ENCODE measurements at regions not wholly inside any gene's neighbourhood (a gene's known extent, or its start where the extent isn't known, plus 50 kb on each side); places are given as distances from the start of the nearest gene placed in this dataset.

DNA sequence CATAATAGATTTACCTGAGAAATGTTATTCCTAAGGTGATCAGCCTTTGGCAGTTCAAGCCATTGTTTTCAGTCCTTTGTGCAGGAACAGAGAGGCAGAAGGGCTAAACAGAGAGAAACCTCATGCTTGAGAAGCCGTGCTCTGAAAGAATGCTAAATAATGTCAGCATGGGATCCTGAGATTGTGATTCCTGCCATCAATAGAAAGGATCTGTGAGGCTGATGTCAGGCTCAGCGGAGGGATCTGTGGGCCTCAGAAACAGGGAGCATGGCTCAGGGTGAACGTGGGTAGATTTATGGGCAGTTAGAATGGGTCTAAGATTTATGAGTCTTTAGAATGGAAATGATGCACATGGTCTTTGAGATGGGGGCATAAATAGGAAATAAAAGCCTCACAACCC is 439.2 kb upstream of the IGFBP3 start:
- H3K4me3 ChIP-seq = no peak overlapping the region
- H3K9me3 ChIP-seq (ENCODE audit: low read depth, low read length) = no peaks in the 10 kb centered on the region
- TF ChIP-seq EZH2 (IDR thresholded peaks at IDR 0.05) (no peak), POLR2AphosphoS5 (IDR thresholded peaks at IDR 0.05; ENCODE audit: borderline replicate concordance, low read depth, low read length) (no peak), FOXP2 (optimal IDR thresholded peaks at IDR 0.05; ENCODE audit: control extremely low read depth, extremely low read length, insufficient read depth) (no peak)
- H3K9ac ChIP-seq (ENCODE audit: insufficient read length) = no peak overlapping the region
- H3K27ac ChIP-seq = no peak overlapping the region
- DNase-seq (ENCODE audit: low read depth, low spot score) = no peak
- H3K36me3 ChIP-seq (ENCODE audit: insufficient read depth, low read length) = no peaks in the 10 kb centered on the region

DNA sequence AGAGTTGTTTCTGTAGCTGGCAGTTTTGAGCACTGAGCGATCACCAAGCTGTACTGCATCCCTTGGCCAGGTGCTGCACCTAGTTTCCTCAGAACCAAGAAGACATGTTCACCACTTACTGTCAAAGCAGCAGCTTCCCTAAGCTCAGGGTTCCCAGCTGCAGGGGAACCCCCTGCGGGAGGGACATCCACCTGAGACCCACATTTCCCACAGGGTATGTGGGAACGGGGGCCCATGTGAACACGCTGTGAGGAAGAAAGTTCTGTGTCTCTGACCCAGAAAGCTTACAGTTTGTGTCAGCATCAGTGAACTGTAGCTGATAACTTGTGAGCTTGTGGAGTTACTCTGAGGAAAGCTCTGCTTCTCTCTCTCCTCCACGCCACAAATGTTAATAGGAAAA is 436.8 kb upstream of the IGFBP3 start:
- H3K4me3 ChIP-seq = no peak overlapping the region
- H3K9ac ChIP-seq (ENCODE audit: insufficient read length) = no peak overlapping the region
- no peaks in the 10 kb centered on the region for H3K9me3 ChIP-seq (ENCODE audit: low read depth, low read length)
- TF ChIP-seq EZH2 (IDR thresholded peaks at IDR 0.05) (no peak), FOXP2 (optimal IDR thresholded peaks at IDR 0.05; ENCODE audit: control extremely low read depth, extremely low read length, insufficient read depth) (no peak), POLR2AphosphoS5 (IDR thresholded peaks at IDR 0.05; ENCODE audit: borderline replicate concordance, low read depth, low read length) (no peak)
- H3K27ac ChIP-seq = no peak overlapping the region
- no peak for DNase-seq (ENCODE audit: low read depth, low spot score)
- H3K36me3 ChIP-seq (ENCODE audit: insufficient read depth, low read length) = no peaks in the 10 kb centered on the region

GRCh38 chr7:46357290-46357689 is 436.2 kb upstream of the IGFBP3 start:
- Histone ChIP-seq H3K36me3 (ENCODE audit: insufficient read depth, low read length) (no peaks in the 10 kb centered on the region), H3K4me3 (no peak overlapping the region), H3K9ac (ENCODE audit: insufficient read length) (no peak overlapping the region), H3K9me3 (ENCODE audit: low read depth, low read length) (no peaks in the 10 kb centered on the region), H3K27ac (no peak overlapping the region)
- DNase-seq (ENCODE audit: low read depth, low spot score) = no peak
- TF ChIP-seq EZH2 (IDR thresholded peaks at IDR 0.05) (no peak), POLR2AphosphoS5 (IDR thresholded peaks at IDR 0.05; ENCODE audit: borderline replicate concordance, low read depth, low read length) (no peak), FOXP2 (optimal IDR thresholded peaks at IDR 0.05; ENCODE audit: control extremely low read depth, extremely low read length, insufficient read depth) (no peak)

GRCh38 chr7:46356371-46356770 is 435.3 kb upstream of the IGFBP3 start:
- no peak for TF ChIP-seq POLR2AphosphoS5 (IDR thresholded peaks at IDR 0.05; ENCODE audit: borderline replicate concordance, low read depth, low read length)
- no peak for TF ChIP-seq FOXP2 (optimal IDR thresholded peaks at IDR 0.05; ENCODE audit: control extremely low read depth, extremely low read length, insufficient read depth)
- no peak for TF ChIP-seq EZH2 (IDR thresholded peaks at IDR 0.05)
- H3K9ac ChIP-seq (ENCODE audit: insufficient read length) = no peak overlapping the region
- no peak overlapping the region for H3K27ac ChIP-seq
- H3K9me3 ChIP-seq (ENCODE audit: low read depth, low read length) = no peaks in the 10 kb centered on the region
- no peak for DNase-seq (ENCODE audit: low read depth, low spot score)
- no peak overlapping the region for H3K4me3 ChIP-seq
- H3K36me3 ChIP-seq (ENCODE audit: insufficient read depth, low read length) = no peaks in the 10 kb centered on the region

DNA sequence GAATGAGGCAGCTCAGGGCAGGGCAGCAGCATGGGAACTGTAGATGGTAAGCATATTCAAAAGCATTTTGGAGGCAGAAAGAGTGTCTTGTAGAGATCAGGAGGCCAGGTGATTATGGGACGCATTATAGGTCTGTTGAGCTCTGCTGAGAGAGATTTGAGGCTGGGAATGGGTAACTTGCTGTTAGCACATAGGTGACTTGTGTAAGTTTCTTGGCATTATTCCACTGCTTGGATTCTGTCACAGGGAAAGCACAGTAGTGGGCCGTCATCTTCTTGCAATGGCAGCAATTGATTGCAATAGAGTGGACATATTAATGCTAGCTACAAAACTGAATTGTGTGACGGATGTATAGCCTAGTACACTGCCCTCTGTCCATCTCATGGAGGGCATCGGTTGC is 434.3 kb upstream of the IGFBP3 start:
- Histone ChIP-seq H3K4me3 (no peak overlapping the region), H3K9ac (ENCODE audit: insufficient read length) (no peak overlapping the region), H3K36me3 (ENCODE audit: insufficient read depth, low read length) (no peaks in the 10 kb centered on the region), H3K27ac (no peak overlapping the region), H3K9me3 (ENCODE audit: low read depth, low read length) (no peaks in the 10 kb centered on the region)
- no peak for DNase-seq (ENCODE audit: low read depth, low spot score)
- TF ChIP-seq POLR2AphosphoS5 (IDR thresholded peaks at IDR 0.05; ENCODE audit: borderline replicate concordance, low read depth, low read length) = no peak
- no peak for TF ChIP-seq EZH2 (IDR thresholded peaks at IDR 0.05)
- no peak for TF ChIP-seq FOXP2 (optimal IDR thresholded peaks at IDR 0.05; ENCODE audit: control extremely low read depth, extremely low read length, insufficient read depth)

- Histone ChIP-seq H3K36me3 (ENCODE audit: insufficient read depth, low read length) (no peaks in the 10 kb centered on the region), H3K9me3 (ENCODE audit: low read depth, low read length) (no peaks in the 10 kb centered on the region), H3K9ac (ENCODE audit: insufficient read length) (no peak overlapping the region), H3K27ac (no peak overlapping the region), H3K4me3 (no peak overlapping the region)
- TF ChIP-seq EZH2 (IDR thresholded peaks at IDR 0.05) = no peak
- no peak for TF ChIP-seq POLR2AphosphoS5 (IDR thresholded peaks at IDR 0.05; ENCODE audit: borderline replicate concordance, low read depth, low read length)
- no peak for TF ChIP-seq FOXP2 (optimal IDR thresholded peaks at IDR 0.05; ENCODE audit: control extremely low read depth, extremely low read length, insufficient read depth)
- no peak for DNase-seq (ENCODE audit: low read depth, low spot score)
Observed at GRCh38 chr7:46352004-46352954, 431.2 kb upstream of the IGFBP3 start.

DNA sequence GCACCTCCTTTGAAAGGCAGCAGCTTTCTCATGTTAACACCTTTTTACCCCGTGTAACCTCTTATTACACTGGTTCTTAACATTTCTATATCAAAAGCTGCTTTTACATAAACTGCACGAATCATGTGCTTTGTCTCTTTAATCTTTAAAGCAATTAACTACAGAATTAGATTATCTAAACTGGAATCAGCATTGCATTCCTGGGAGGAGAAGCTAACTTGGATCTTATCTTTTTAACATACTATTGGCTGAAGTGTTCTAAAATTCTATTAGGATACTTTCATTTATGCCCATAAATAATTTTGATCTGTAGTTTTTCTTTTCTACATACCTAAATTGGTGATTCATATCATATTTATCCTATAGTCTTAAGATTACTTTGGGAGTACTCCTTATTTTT is 428.4 kb upstream of the IGFBP3 start:
- Histone ChIP-seq H3K27ac (no peak overlapping the region), H3K9ac (ENCODE audit: insufficient read length) (no peak overlapping the region), H3K9me3 (ENCODE audit: low read depth, low read length) (no peaks in the 10 kb centered on the region), H3K4me3 (no peak overlapping the region), H3K36me3 (ENCODE audit: insufficient read depth, low read length) (no peaks in the 10 kb centered on the region)
- no peak for DNase-seq (ENCODE audit: low read depth, low spot score)
- TF ChIP-seq POLR2AphosphoS5 (IDR thresholded peaks at IDR 0.05; ENCODE audit: borderline replicate concordance, low read depth, low read length) = no peak

DNA sequence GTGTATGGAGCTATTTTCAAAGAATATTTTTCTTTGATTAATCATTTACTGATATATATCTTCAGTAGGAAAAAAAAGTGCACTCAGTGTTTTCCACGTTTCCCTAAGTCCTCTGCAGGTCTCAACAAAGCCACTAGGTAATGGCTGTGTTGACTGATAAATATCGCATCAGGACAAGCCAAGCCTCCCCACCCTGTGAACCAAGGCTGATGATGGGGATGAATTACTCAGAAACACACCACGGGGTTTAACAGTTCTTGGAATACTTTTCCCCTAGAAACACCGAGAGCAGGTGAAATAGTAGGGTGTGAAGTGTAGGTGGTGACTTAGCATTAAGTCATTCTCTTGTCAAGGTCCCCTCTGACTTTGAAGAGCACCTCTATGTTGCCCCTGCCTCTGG is 423.5 kb upstream of the IGFBP3 start:
- TF ChIP-seq EZH2 (IDR thresholded peaks at IDR 0.05) = no peak
- no peak for DNase-seq (ENCODE audit: low read depth, low spot score)
- Histone ChIP-seq H3K36me3 (ENCODE audit: insufficient read depth, low read length) (no peaks in the 10 kb centered on the region), H3K9me3 (ENCODE audit: low read depth, low read length) (no peaks in the 10 kb centered on the region), H3K27ac (no peak overlapping the region), H3K9ac (ENCODE audit: insufficient read length) (no peak overlapping the region), H3K4me3 (no peak overlapping the region)

DNA sequence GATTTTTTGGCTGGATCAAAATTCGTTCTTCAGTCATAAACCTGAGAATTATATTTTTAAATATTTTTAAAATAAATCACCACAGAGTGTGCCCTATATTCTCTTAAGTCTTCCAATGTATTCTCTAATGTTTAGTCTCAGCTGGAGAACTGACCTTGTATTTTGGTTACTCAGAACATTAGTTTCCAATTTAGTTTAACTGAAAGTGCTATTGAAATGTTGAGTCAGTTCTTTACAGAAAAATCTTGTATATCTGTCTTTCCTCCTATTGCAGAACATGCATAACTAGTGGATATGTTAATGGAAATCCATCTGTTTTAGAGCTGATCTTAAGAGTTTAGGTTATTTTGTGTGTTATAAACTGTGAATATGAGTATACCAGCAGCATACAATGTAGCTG is 422.7 kb upstream of the IGFBP3 start:
- H3K9me3 ChIP-seq (ENCODE audit: low read depth, low read length) = no peaks in the 10 kb centered on the region
- no peak overlapping the region for H3K9ac ChIP-seq (ENCODE audit: insufficient read length)
- no peak overlapping the region for H3K27ac ChIP-seq
- H3K4me3 ChIP-seq = no peak overlapping the region
- H3K36me3 ChIP-seq (ENCODE audit: insufficient read depth, low read length) = no peaks in the 10 kb centered on the region
- no peak for DNase-seq (ENCODE audit: low read depth, low spot score)
- no peak for TF ChIP-seq FOXP2 (optimal IDR thresholded peaks at IDR 0.05; ENCODE audit: control extremely low read depth, extremely low read length, insufficient read depth)
- TF ChIP-seq EZH2 (IDR thresholded peaks at IDR 0.05) = no peak
- TF ChIP-seq POLR2AphosphoS5 (IDR thresholded peaks at IDR 0.05; ENCODE audit: borderline replicate concordance, low read depth, low read length) = no peak

Data from SK-N-MC (cell line).